GM13977 (cell line): ENCODE measurements at regions not wholly inside any gene's neighbourhood (a gene's known extent, or its start where the extent isn't known, plus 50 kb on each side); places are given as distances from the start of the nearest gene placed in this dataset.

Experiments used
- DNase-seq: peaks from one replicate; pipeline ENCODE4 v3.0.0; 2012; ENCODE audit warnings: low spot score
- CTCF ChIP-seq: IDR thresholded peaks from 2 replicates; pipeline ENCODE4 v1.5.1; 2012; ENCODE audit warnings: mild to moderate bottlenecking, control low read depth; ENCODE audit not compliant: insufficient read depth; ENCODE audit errors: extremely low read depth, missing control alignments
- in situ Hi-C: fragments of 300-500 bp; cut with MboI; formaldehyde crosslinking; loops from one replicate; pipeline ENCODE4 v1.12.0; 2022; ENCODE audit warnings: low sequenced_read_pairs, low pct_unique_long_range_greater_than_20kb, mixed read lengths, inconsistent platforms; ENCODE audit not compliant: unreplicated experiment

- no peak for DNase-seq
- TF ChIP-seq CTCF: no peak
- in situ Hi-C loops: no loop called here
Measured at GRCh38 chr5:68544648-68545552, 329.3 kb downstream of the PIK3R1 start.

- in situ Hi-C loops: no loop called here
- no peak for TF ChIP-seq CTCF
- DNase-seq: no peak
Measured at GRCh38 chr5:68545636-68546295, 330.2 kb downstream of the PIK3R1 start.

- in situ Hi-C loops: no loop called here
- no peak for DNase-seq
- no peak for TF ChIP-seq CTCF
Measured at GRCh38 chr5:68547056-68547455, 331.5 kb downstream of the PIK3R1 start.

GRCh38 chr5:68547622-68548021 is 332.1 kb downstream of the PIK3R1 start:
- in situ Hi-C loops: no loop called here
- DNase-seq: no peak

GRCh38 chr5:68548959-68549676 is 333.6 kb downstream of the PIK3R1 start:
- in situ Hi-C loops: no loop called here
- no peak for DNase-seq
- TF ChIP-seq CTCF: no peak

More at GRCh38 chr5:68547622-68548021, 332.1 kb downstream of the PIK3R1 start:
- no peak for TF ChIP-seq CTCF

DNA sequence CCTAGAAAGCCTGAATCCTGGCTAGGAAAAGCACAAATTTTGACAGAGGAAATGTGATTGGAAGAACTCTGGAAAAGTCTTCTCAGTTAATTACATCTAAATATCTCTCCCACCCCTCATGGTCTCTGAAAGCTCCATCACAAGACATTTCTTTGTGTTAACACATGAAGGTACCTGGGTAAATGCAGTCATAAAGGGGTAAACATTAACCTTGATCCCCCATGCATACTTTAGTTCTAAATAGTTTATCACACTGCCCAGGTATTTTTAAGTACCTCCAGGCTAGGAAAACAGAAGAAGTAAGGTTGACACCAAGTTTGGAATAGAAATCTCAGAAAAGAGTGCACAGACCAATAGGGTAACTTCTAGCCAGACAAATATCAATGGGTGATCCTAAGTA is 334.5 kb downstream of the PIK3R1 start:
- in situ Hi-C loops: no loop called here
- no peak for TF ChIP-seq CTCF
- DNase-seq: no peak
